Fibroblast of villous mesenchyme (primary cell): ENCODE measurements at regions not wholly inside any gene's neighbourhood (a gene's known extent, or its start where the extent isn't known, plus 50 kb on each side); places are given as distances from the start of the nearest gene placed in this dataset.
A peak's percentile ranks its signal among the peaks of the same experiment; 100 is the strongest.

Experiments
- DNase-seq: peaks from one replicate; pipeline ENCODE4 v3.0.0-alpha.2; 2010; ENCODE audit warnings: low read depth
- H3K4me3 ChIP-seq: 2 replicates; pipeline ENCODE4 v1.5.1; 2011; ENCODE audit warnings: low read depth, mild to moderate bottlenecking, low read length
- CTCF ChIP-seq: IDR thresholded peaks from 2 replicates; pipeline ENCODE4 v1.5.1; 2012; ENCODE audit warnings: low read depth, mild to moderate bottlenecking, low read length; ENCODE audit not compliant: insufficient read depth

GRCh38 chr13:73702419-73703071 lies 431.7 kb downstream of the KLF12 start:
- no peak overlapping the region for H3K4me3 ChIP-seq
- peak; percentile 10 for DNase-seq
- no peak for TF ChIP-seq CTCF

DNA sequence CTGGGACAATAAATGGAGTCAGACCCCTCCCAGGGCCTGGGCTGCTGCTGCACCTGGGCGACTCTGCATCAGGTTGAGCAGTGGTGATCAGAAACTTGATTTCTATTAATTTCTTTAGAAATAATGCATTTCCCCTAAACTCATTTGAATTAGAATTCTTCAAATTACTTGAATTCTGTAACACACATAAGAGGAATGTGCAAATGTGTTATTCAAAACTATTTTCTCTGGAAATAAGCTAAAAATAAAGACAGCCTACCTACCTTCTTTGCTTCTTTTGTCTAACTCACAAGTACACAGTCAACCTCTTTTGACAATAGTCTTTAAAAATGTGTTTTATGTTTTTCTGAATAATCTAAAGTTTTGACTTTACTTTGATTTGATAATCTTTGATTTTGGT lies 433.0 kb downstream of the KLF12 start:
- DNase-seq, result no peak
- no peak overlapping the region for H3K4me3 ChIP-seq
- no peak for TF ChIP-seq CTCF

GRCh38 chr13:73698859-73699258 lies 435.3 kb downstream of the KLF12 start:
- no peak overlapping the region for H3K4me3 ChIP-seq
- peak; percentile 5 for DNase-seq
- TF ChIP-seq CTCF, result no peak

DNA sequence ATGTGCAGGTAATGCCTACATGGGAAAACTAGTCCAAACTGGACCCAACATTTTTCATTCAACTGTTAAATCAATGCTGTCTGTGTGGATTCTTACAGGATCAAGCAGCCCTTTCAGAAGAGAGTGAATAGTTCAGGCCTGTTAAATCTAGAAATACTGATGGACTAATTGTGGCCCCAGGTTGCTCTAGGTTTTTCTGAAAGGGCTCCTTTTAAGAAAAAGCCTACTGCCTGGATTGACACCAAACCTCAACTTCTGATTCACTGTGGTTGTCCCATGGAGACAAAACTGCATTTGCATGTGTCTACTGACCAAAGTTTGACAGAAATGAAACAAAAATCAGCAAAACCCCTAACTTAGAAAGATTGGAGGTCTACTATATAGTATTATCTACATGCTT lies 437.0 kb downstream of the KLF12 start:
- DNase-seq, result no peak
- TF ChIP-seq CTCF, result no peak
- no peak overlapping the region for H3K4me3 ChIP-seq

DNA sequence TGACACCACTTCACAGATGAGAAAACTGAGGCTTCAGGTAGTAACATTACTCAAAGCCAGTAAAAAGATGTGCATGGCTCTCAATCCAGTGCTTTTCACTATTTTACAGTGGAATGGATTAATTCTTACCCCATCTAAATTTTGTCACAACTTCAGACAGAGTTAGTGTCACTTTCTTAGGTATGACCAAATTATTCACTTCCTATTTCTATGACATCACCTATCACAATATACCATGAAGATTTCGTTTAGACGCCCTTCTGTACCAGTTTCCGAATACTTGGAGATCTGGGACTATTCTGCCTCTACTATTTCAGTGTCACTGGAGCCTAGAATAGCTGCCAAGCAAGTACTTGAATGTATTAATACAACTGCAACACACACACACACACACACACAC lies 437.5 kb downstream of the KLF12 start:
- no peak for TF ChIP-seq CTCF
- no peak for DNase-seq
- H3K4me3 ChIP-seq, result no peak overlapping the region

- TF ChIP-seq CTCF, result no peak
- no peak overlapping the region for H3K4me3 ChIP-seq
- DNase-seq, result no peak
Observed at GRCh38 chr13:73696271-73696670, 437.9 kb downstream of the KLF12 start.

- TF ChIP-seq CTCF, result no peak
- H3K4me3 ChIP-seq, result no peak overlapping the region
- DNase-seq, result no peak
Observed at GRCh38 chr13:73695325-73695724, 438.9 kb downstream of the KLF12 start.
